Chondrocyte (in vitro differentiated cells): ENCODE measurements at regions not wholly inside any gene's neighbourhood (a gene's known extent, or its start where the extent isn't known, plus 50 kb on each side); places are given as distances from the start of the nearest gene placed in this dataset.

ENCODE experiments used
- DNase-seq: peaks from one replicate; pipeline ENCODE4 v3.0.0; 2021; ENCODE audit warnings: mixed read lengths, low spot score
- H3K27ac Mint-ChIP-seq: one replicate; pipeline ENCODE4 v1.8.0; 2021; ENCODE audit warnings: mild to moderate bottlenecking, moderate library complexity, mixed read lengths; ENCODE audit not compliant: unreplicated experiment
- H3K27me3 Mint-ChIP-seq: 2 replicates; pipeline ENCODE4 v1.8.0; 2021; ENCODE audit warnings: low read depth, mixed read lengths
- H3K36me3 Mint-ChIP-seq: 2 replicates; pipeline ENCODE4 v1.8.0; 2021; ENCODE audit warnings: low read depth, mixed read lengths
- H3K4me1 Mint-ChIP-seq: 2 replicates; pipeline ENCODE4 v1.8.0; 2021; ENCODE audit warnings: low read depth, mild to moderate bottlenecking, mixed read lengths
- H3K4me3 Mint-ChIP-seq: one replicate; pipeline ENCODE4 v1.8.0; 2021; ENCODE audit warnings: mild to moderate bottlenecking, moderate library complexity, mixed read lengths; ENCODE audit not compliant: unreplicated experiment
- H3K9me3 Mint-ChIP-seq: 2 replicates; pipeline ENCODE4 v1.8.0; 2021; ENCODE audit warnings: low read depth, mixed read lengths
- CTCF ChIP-seq: fragments of 200-600 bp; sonication (generic); IDR thresholded peaks from 2 replicates; pipeline ENCODE4 v1.5.0; 2021; ENCODE audit warnings: antibody characterized with exemption, mild to moderate bottlenecking, moderate library complexity

- DNase-seq: no peak
- no peak for TF ChIP-seq CTCF
- no peaks in the 10 kb centered on the region for H3K36me3 Mint-ChIP-seq
- H3K27ac Mint-ChIP-seq: no peak overlapping the region
- H3K9me3 Mint-ChIP-seq: no peaks in the 10 kb centered on the region
- H3K4me3 Mint-ChIP-seq: no peak overlapping the region
- peaks cover 31% of the 10 kb centered on the region for H3K27me3 Mint-ChIP-seq
- no peaks in the 10 kb centered on the region for H3K4me1 Mint-ChIP-seq
These were observed 82.1 kb downstream of the RRAGC start for GRCh38 chr1:38777464-38777957.

GRCh38 chr1:38776466-38777065 lies 83.0 kb downstream of the RRAGC start:
- Mint-ChIP-seq H3K27me3 (peaks cover 24% of the 10 kb centered on the region), H3K4me3 (no peak overlapping the region), H3K9me3 (no peaks in the 10 kb centered on the region), H3K4me1 (no peaks in the 10 kb centered on the region), H3K36me3 (no peaks in the 10 kb centered on the region), H3K27ac (no peak overlapping the region)
- no peak for DNase-seq
- no peak for TF ChIP-seq CTCF

GRCh38 chr1:38775175-38775845 lies 84.3 kb downstream of the RRAGC start:
- Mint-ChIP-seq H3K9me3 (no peaks in the 10 kb centered on the region), H3K27me3 (peaks cover 22% of the 10 kb centered on the region)
- DNase-seq: no peak

GRCh38 chr1:38773483-38773882 lies 86.1 kb downstream of the RRAGC start:
- no peaks in the 10 kb centered on the region for H3K9me3 Mint-ChIP-seq
- H3K27me3 Mint-ChIP-seq: peaks cover 22% of the 10 kb centered on the region
- H3K27ac Mint-ChIP-seq: no peak overlapping the region
- no peak overlapping the region for H3K4me3 Mint-ChIP-seq
- peaks cover 2% of the 10 kb centered on the region for H3K4me1 Mint-ChIP-seq
- no peaks in the 10 kb centered on the region for H3K36me3 Mint-ChIP-seq
- no peak for TF ChIP-seq CTCF
- no peak for DNase-seq

More at GRCh38 chr1:38775175-38775845, 84.3 kb downstream of the RRAGC start:
- no peaks in the 10 kb centered on the region for H3K36me3 Mint-ChIP-seq
- H3K27ac Mint-ChIP-seq: no peak overlapping the region
- peaks cover 2% of the 10 kb centered on the region for H3K4me1 Mint-ChIP-seq
- no peak for TF ChIP-seq CTCF
- no peak overlapping the region for H3K4me3 Mint-ChIP-seq

GRCh38 chr1:38772953-38773352 lies 86.6 kb downstream of the RRAGC start:
- H3K9me3 Mint-ChIP-seq: no peaks in the 10 kb centered on the region
- peaks cover 2% of the 10 kb centered on the region for H3K4me1 Mint-ChIP-seq
- H3K27me3 Mint-ChIP-seq: peaks cover 22% of the 10 kb centered on the region
- DNase-seq: no peak
- H3K27ac Mint-ChIP-seq: no peak overlapping the region
- TF ChIP-seq CTCF: no peak
- no peak overlapping the region for H3K4me3 Mint-ChIP-seq
- H3K36me3 Mint-ChIP-seq: peaks cover 2% of the 10 kb centered on the region
